ENCODE measurements at regions not wholly inside any gene's neighbourhood (a gene's known extent, or its start where the extent isn't known, plus 50 kb on each side); places are given as distances from the start of the nearest gene placed in this dataset.

DNA sequence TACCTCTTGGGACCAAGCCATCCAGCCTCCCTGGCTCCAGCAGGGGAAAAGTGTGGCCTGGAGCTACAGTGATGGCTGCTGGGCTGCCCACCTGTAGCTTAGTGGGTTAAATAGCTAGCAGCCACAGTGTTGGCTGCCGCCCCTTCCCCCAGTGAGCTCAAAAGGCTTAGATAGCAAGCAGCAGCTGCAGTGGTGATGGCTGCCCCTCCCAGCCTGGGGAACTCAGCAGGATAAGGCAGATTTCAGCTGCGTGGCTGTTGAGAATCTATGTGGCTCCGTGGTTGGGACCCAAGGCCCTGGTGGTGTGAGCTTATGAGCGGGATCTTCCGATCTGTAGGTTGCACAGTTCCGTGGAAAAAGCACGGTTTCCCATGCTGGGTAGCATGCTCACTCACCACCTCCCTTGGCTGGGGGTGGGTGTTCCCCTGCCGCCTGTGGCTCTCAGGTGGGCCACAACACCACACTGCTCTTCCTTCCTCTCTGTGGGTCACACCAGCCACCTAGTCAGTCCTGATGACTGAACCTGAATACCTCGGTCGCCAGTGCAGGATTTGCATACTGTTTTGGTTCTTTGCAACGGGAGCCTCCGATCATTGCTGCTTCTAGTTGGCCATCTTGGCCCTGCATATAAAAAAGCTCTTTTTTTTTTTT, 946.5 kb upstream of the FAM98A start:
- intact Hi-C loops (cut with DNase I), result no loop called here
- Histone ChIP-seq H3K27ac (no peak overlapping the region), H3K27me3 (no peaks in the 10 kb centered on the region), H3K36me3 (no peaks in the 10 kb centered on the region), H3K9me3 (no peaks in the 10 kb centered on the region), H3K4me1 (no peaks in the 10 kb centered on the region), H3K4me3 (no peak overlapping the region)
- ATAC-seq (no peak), DNase-seq (no peak)
- TF ChIP-seq POLR2A (IDR thresholded peaks at IDR 0.05), result no peak
- TF ChIP-seq, protein P1, sequence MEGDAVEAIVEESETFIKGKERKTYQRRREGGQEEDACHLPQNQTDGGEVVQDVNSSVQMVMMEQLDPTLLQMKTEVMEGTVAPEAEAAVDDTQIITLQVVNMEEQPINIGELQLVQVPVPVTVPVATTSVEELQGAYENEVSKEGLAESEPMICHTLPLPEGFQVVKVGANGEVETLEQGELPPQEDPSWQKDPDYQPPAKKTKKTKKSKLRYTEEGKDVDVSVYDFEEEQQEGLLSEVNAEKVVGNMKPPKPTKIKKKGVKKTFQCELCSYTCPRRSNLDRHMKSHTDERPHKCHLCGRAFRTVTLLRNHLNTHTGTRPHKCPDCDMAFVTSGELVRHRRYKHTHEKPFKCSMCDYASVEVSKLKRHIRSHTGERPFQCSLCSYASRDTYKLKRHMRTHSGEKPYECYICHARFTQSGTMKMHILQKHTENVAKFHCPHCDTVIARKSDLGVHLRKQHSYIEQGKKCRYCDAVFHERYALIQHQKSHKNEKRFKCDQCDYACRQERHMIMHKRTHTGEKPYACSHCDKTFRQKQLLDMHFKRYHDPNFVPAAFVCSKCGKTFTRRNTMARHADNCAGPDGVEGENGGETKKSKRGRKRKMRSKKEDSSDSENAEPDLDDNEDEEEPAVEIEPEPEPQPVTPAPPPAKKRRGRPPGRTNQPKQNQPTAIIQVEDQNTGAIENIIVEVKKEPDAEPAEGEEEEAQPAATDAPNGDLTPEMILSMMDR (IDR thresholded peaks at IDR 0.05), result no peak
- WGBS (ENCODE audit: insufficient coverage, low coverage, low lambda C conversion rate, missing lambda C conversion rate), result 74% methylated on average over 3 of the region's 12 CpGs

DNA sequence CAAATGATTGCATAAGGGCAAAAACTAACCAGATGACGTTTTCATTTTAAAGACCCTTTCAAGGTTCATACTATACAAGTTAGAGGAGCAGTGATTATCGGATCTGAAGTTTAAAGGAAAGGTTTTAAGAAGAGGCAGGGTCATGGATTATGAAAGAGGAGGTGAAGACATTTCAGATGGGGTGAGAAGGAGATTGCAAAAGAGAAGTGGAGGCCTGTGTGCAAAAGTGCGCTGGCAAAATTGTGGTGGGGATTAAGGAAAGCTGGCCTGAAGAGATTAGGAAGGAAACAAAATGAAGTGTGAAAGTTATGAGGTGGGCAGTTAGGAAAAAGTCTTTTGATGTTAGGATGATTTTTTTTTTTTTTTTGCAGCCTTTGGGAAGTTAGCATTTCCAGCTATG, 935.7 kb upstream of the FAM98A start:
- peaks cover 0 to 3% (median 0%) of the 10 kb centered on the region in 4 donors for H3K9me3 ChIP-seq
- no peaks in the 10 kb centered on the region for H3K27me3 ChIP-seq
- TF ChIP-seq, protein P1 (IDR thresholded peaks at IDR 0.05), result no peak
- no peak for TF ChIP-seq POLR2A (IDR thresholded peaks at IDR 0.05)
- no peak overlapping the region for H3K27ac ChIP-seq
- DNase-seq (no peak), ATAC-seq (no peak)
- 37% methylated on average over 3 of the region's 3 CpGs for WGBS (ENCODE audit: insufficient coverage, low coverage, low lambda C conversion rate, missing lambda C conversion rate)
- intact Hi-C loops (cut with DNase I), result no loop called here
- H3K4me1 ChIP-seq, result no peaks in the 10 kb centered on the region
- H3K36me3 ChIP-seq, result no peaks in the 10 kb centered on the region
- H3K4me3 ChIP-seq, result no peak overlapping the region

DNA sequence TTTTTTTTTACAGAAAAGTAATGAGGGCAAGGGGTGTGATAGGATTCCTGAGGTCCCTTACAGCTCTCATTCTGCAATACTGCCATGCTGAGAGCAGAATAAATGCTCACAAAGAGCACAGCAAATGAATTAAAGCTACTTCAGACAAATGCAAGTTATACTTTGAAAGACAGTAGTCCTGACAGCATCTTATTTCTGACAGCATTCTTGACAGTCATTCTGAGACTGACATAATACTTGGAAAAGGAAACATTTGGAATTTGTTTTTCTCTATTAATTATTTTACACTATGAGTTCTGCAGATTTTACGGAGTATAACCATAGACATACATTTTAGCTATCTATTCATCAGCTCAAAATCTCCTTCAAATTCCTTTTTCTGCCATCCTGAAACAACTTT, 935.2 kb upstream of the FAM98A start:
- Histone ChIP-seq H3K27me3 (no peaks in the 10 kb centered on the region), H3K4me1 (no peaks in the 10 kb centered on the region), H3K36me3 (no peaks in the 10 kb centered on the region), H3K27ac (no peak overlapping the region), H3K9me3 (no peaks in the 10 kb centered on the region), H3K4me3 (no peak overlapping the region)
- no peak for ATAC-seq
- WGBS (ENCODE audit: insufficient coverage, low coverage, low lambda C conversion rate, missing lambda C conversion rate), result 41% methylated on average over 1 of the region's 1 CpG
- intact Hi-C loops (cut with DNase I), result no loop called here
- DNase-seq, result no peak
- no peak for TF ChIP-seq POLR2A (IDR thresholded peaks at IDR 0.05)
- TF ChIP-seq, protein P1 (IDR thresholded peaks at IDR 0.05), result no peak

DNA sequence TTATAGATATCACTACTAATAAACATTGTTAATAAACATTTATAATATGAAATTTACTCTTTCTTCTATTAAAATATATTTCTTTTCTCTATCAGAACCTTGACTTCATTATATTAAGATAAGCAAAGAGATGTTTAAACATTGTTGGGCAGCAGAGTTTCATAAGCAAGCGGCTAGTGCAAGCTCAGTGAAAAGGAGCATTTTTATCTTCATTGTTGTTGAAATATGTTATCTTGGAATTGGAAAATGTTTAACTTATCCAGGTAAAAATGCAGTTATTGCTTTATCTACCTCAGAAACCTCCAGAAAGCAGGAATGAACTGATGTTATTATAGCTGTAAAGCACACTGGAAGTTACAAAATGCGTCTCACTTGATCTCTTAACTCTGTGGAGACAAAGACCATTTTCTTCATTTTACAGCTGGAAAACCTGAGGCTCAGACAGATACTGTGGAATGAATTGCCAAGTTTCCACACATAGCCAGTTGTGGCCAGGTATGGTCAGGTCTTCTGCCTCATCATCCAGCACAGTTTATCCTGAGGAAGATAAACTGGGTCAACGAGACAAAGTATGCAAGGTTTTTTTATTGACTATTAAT, 934.6 kb upstream of the FAM98A start:
- Histone ChIP-seq H3K27me3 (no peaks in the 10 kb centered on the region), H3K27ac (no peak overlapping the region), H3K4me1 (no peaks in the 10 kb centered on the region), H3K9me3 (no peaks in the 10 kb centered on the region), H3K4me3 (no peak overlapping the region), H3K36me3 (no peaks in the 10 kb centered on the region)
- intact Hi-C loops (cut with DNase I), result no loop called here
- no peak for DNase-seq
- 46% methylated on average over 3 of the region's 3 CpGs for WGBS (ENCODE audit: insufficient coverage, low coverage, low lambda C conversion rate, missing lambda C conversion rate)
- TF ChIP-seq, protein P1 (IDR thresholded peaks at IDR 0.05), result no peak
- no peak for TF ChIP-seq POLR2A (IDR thresholded peaks at IDR 0.05)
- no peak for ATAC-seq

Data from right lobe of liver (tissue), 6 donors.